ENCODE measurements at regions not wholly inside any gene's neighbourhood (a gene's known extent, or its start where the extent isn't known, plus 50 kb on each side); places are given as distances from the start of the nearest gene placed in this dataset.

GRCh38 chrX:104435249-104435648 lies 130.8 kb upstream of the IL1RAPL2 start:
- no peak for DNase-seq (ENCODE audit: low spot score in 2 of 2)

GRCh38 chrX:104432321-104432720 lies 133.7 kb upstream of the IL1RAPL2 start:
- TF ChIP-seq EP300 (IDR thresholded peaks at IDR 0.05) (no peak), POLR2AphosphoS5 (IDR thresholded peaks at IDR 0.05) (no peak), POLR2A (IDR thresholded peaks at IDR 0.05) (no peak), CTCF (IDR thresholded peaks at IDR 0.05) (no peak)
- H3K9me3 ChIP-seq, result no peaks in the 10 kb centered on the region
- WGBS, result 66% methylated on average over 3 of the region's 3 CpGs

More at GRCh38 chrX:104435249-104435648, 130.8 kb upstream of the IL1RAPL2 start:
- Histone ChIP-seq H3K4me3 (no peak overlapping the region), H3K9me3 (no peaks in the 10 kb centered on the region), H3K36me3 (no peaks in the 10 kb centered on the region), H3K27me3 (no peaks in the 10 kb centered on the region), H3K4me1 (no peaks in the 10 kb centered on the region), H3K27ac (no peak overlapping the region)
- TF ChIP-seq EP300 (IDR thresholded peaks at IDR 0.05) (no peak), POLR2AphosphoS5 (IDR thresholded peaks at IDR 0.05) (no peak), CTCF (IDR thresholded peaks at IDR 0.05) (no peak), POLR2A (IDR thresholded peaks at IDR 0.05) (no peak)
- 52% methylated on average over 7 of the region's 7 CpGs for WGBS

GRCh38 chrX:104430742-104431119 lies 135.3 kb upstream of the IL1RAPL2 start:
- TF ChIP-seq POLR2AphosphoS5 (IDR thresholded peaks at IDR 0.05) (no peak), EP300 (IDR thresholded peaks at IDR 0.05) (no peak), POLR2A (IDR thresholded peaks at IDR 0.05) (no peak), CTCF (IDR thresholded peaks at IDR 0.05) (no peak)
- H3K9me3 ChIP-seq, result no peaks in the 10 kb centered on the region
- no peaks in the 10 kb centered on the region for H3K27me3 ChIP-seq
- WGBS, result 45% methylated on average over 1 of the region's 1 CpG
- H3K27ac ChIP-seq, result no peak overlapping the region
- no peak overlapping the region for H3K4me3 ChIP-seq
- no peaks in the 10 kb centered on the region for H3K4me1 ChIP-seq
- no peaks in the 10 kb centered on the region for H3K36me3 ChIP-seq
- DNase-seq (ENCODE audit: low spot score in 2 of 2), result no peak

More at GRCh38 chrX:104432321-104432720, 133.7 kb upstream of the IL1RAPL2 start:
- H3K27me3 ChIP-seq, result no peaks in the 10 kb centered on the region
- H3K27ac ChIP-seq, result no peak overlapping the region
- no peak for DNase-seq (ENCODE audit: low spot score in 2 of 2)
- H3K36me3 ChIP-seq, result no peaks in the 10 kb centered on the region
- H3K4me1 ChIP-seq, result no peaks in the 10 kb centered on the region
- no peak overlapping the region for H3K4me3 ChIP-seq

- Histone ChIP-seq H3K4me1 (no peaks in the 10 kb centered on the region), H3K9me3 (no peaks in the 10 kb centered on the region), H3K27me3 (no peaks in the 10 kb centered on the region), H3K4me3 (no peak overlapping the region), H3K36me3 (no peaks in the 10 kb centered on the region), H3K27ac (no peak overlapping the region)
- no peak for TF ChIP-seq POLR2AphosphoS5 (IDR thresholded peaks at IDR 0.05)
- no peak for DNase-seq (ENCODE audit: low spot score in 2 of 2)
- WGBS, result 41% methylated on average over 4 of the region's 4 CpGs
Measured at GRCh38 chrX:104430072-104430741, 135.8 kb upstream of the IL1RAPL2 start.

GRCh38 chrX:104428231-104428630 lies 137.8 kb upstream of the IL1RAPL2 start:
- DNase-seq (ENCODE audit: low spot score in 2 of 2), result no peak
- Histone ChIP-seq H3K4me3 (no peak overlapping the region), H3K27me3 (no peaks in the 10 kb centered on the region), H3K9me3 (no peaks in the 10 kb centered on the region), H3K27ac (no peak overlapping the region), H3K36me3 (no peaks in the 10 kb centered on the region), H3K4me1 (no peaks in the 10 kb centered on the region)
- 91% methylated on average over 2 of the region's 2 CpGs for WGBS
- no peak for TF ChIP-seq POLR2A (IDR thresholded peaks at IDR 0.05)
- TF ChIP-seq POLR2AphosphoS5 (IDR thresholded peaks at IDR 0.05), result no peak
- no peak for TF ChIP-seq EP300 (IDR thresholded peaks at IDR 0.05)
- no peak for TF ChIP-seq CTCF (IDR thresholded peaks at IDR 0.05)

GRCh38 chrX:104427693-104428092 lies 138.3 kb upstream of the IL1RAPL2 start:
- TF ChIP-seq EP300 (IDR thresholded peaks at IDR 0.05) (no peak), CTCF (IDR thresholded peaks at IDR 0.05) (no peak), POLR2AphosphoS5 (IDR thresholded peaks at IDR 0.05) (no peak), POLR2A (IDR thresholded peaks at IDR 0.05) (no peak)
- Histone ChIP-seq H3K9me3 (no peaks in the 10 kb centered on the region), H3K27me3 (no peaks in the 10 kb centered on the region), H3K27ac (no peak overlapping the region), H3K4me1 (no peaks in the 10 kb centered on the region), H3K36me3 (no peaks in the 10 kb centered on the region), H3K4me3 (no peak overlapping the region)
- 50% methylated on average over 3 of the region's 3 CpGs for WGBS
- DNase-seq (ENCODE audit: low spot score in 2 of 2), result no peak

Measured in suprapubic skin (tissue), 4 donors.